Spinal cord (tissue), 9 donors: ENCODE measurements at regions not wholly inside any gene's neighbourhood (a gene's known extent, or its start where the extent isn't known, plus 50 kb on each side); places are given as distances from the start of the nearest gene placed in this dataset.

Source experiments
- DNase-seq, 6 donors: peaks; one replicate each; pipeline versions ENCODE4 v3.0.0 to v3.0.0-alpha.2; 2013 to 2015; ENCODE audit warnings: low spot score in 6 of 6, low read depth in 4 of 6
- H3K27ac ChIP-seq: one replicate; pipeline ENCODE4 v1.5.1; 2013; ENCODE audit warnings: low read depth, low read length, control low read depth
- H3K27me3 ChIP-seq: one replicate; pipeline ENCODE4 v1.6.1; 2013; ENCODE audit warnings: low read length; ENCODE audit not compliant: control insufficient read depth, insufficient read depth
- H3K36me3 ChIP-seq: one replicate; pipeline ENCODE4 v1.6.1; 2013; ENCODE audit warnings: low read length; ENCODE audit not compliant: control insufficient read depth, insufficient read depth
- H3K4me1 ChIP-seq: one replicate; pipeline ENCODE4 v1.6.1; 2013; ENCODE audit warnings: low read length; ENCODE audit not compliant: control insufficient read depth, insufficient read depth
- H3K4me3 ChIP-seq: one replicate; pipeline ENCODE4 v1.5.1; 2013; ENCODE audit warnings: low read depth, low read length, control low read depth
- H3K9me3 ChIP-seq: one replicate; pipeline ENCODE4 v1.6.1; 2013; ENCODE audit warnings: low read length; ENCODE audit not compliant: control insufficient read depth, insufficient read depth
- WGBS: methylation state at CpG from one replicate; pipeline ENCODE4 v1.1.5; 2013; ENCODE audit warnings: missing lambda C conversion rate; ENCODE audit not compliant: insufficient coverage; 5-methylcytosine and 5-hydroxymethylcytosine counted together
- donor health status: healthy.

- WGBS: no CpG with 5 or more reads among the region's 2 CpGs
- no peaks in the 10 kb centered on the region for H3K9me3 ChIP-seq
- no peak overlapping the region for H3K27ac ChIP-seq
- H3K27me3 ChIP-seq: no peaks in the 10 kb centered on the region
- no peaks in the 10 kb centered on the region for H3K4me1 ChIP-seq
- H3K36me3 ChIP-seq: no peaks in the 10 kb centered on the region
- no peak overlapping the region for H3K4me3 ChIP-seq
- no peak for DNase-seq
Measured at GRCh38 chr3:130838898-130839600, 54.8 kb upstream of the ATP2C1 start.

GRCh38 chr3:130839813-130840212 is 54.1 kb upstream of the ATP2C1 start:
- DNase-seq: peak in 1 of 6 donors; percentile 60
- no peaks in the 10 kb centered on the region for H3K9me3 ChIP-seq
- H3K36me3 ChIP-seq: no peaks in the 10 kb centered on the region
- no peak overlapping the region for H3K4me3 ChIP-seq
- whole genome bisulfite sequencing: 28% methylated on average over 3 of the region's 4 CpGs
- H3K27me3 ChIP-seq: no peaks in the 10 kb centered on the region
- no peak overlapping the region for H3K27ac ChIP-seq
- H3K4me1 ChIP-seq: no peaks in the 10 kb centered on the region

GRCh38 chr3:130841357-130841756 is 52.5 kb upstream of the ATP2C1 start:
- WGBS: no CpG with 5 or more reads among the region's 2 CpGs
- Histone ChIP-seq H3K4me3 (no peak overlapping the region), H3K4me1 (no peaks in the 10 kb centered on the region), H3K36me3 (no peaks in the 10 kb centered on the region), H3K27ac (no peak overlapping the region), H3K9me3 (no peaks in the 10 kb centered on the region), H3K27me3 (no peaks in the 10 kb centered on the region)
- no peak for DNase-seq

GRCh38 chr3:130843441-130843840 is 50.4 kb upstream of the ATP2C1 start:
- H3K36me3 ChIP-seq: no peaks in the 10 kb centered on the region
- H3K4me1 ChIP-seq: no peaks in the 10 kb centered on the region
- no peak overlapping the region for H3K27ac ChIP-seq
- WGBS: 50% methylated on average over 1 of the region's 1 CpG
- H3K27me3 ChIP-seq: no peaks in the 10 kb centered on the region
- H3K4me3 ChIP-seq: no peak overlapping the region
- H3K9me3 ChIP-seq: no peaks in the 10 kb centered on the region
- DNase-seq: peak in 4 of 6 donors; percentile 26 to 69 (median 34)
